Activated CD4-positive, alpha-beta T cell treated with anti-CD3 and anti-CD28 coated beads, Interleukin-2, Interleukin-6, amounts not matched to agents 100 ng/mL and 50 ng/mL, durations not matched to agents 16 hours and 8 hours (primary cell): ENCODE measurements at regions not wholly inside any gene's neighbourhood (a gene's known extent, or its start where the extent isn't known, plus 50 kb on each side); places are given as distances from the start of the nearest gene placed in this dataset.
A peak's percentile ranks its signal among the peaks of the same experiment; 100 is the strongest.

Source experiments
- DNase-seq: peaks from one replicate; pipeline ENCODE4 v3.0.0-alpha.2; 2020

- no peak for DNase-seq
These were observed 178.8 kb downstream of the ABHD5 start for GRCh38 chr3:43869491-43869890.

GRCh38 chr3:43870120-43870519 is 179.4 kb downstream of the ABHD5 start:
- no peak for DNase-seq

- no peak for DNase-seq
These were observed 180.3 kb downstream of the ABHD5 start for GRCh38 chr3:43870844-43871626.

GRCh38 chr3:43871627-43872245 is 181.0 kb downstream of the ABHD5 start:
- no peak for DNase-seq

GRCh38 chr3:43872301-43872700 is 181.6 kb downstream of the ABHD5 start:
- DNase-seq = no peak

GRCh38 chr3:43872901-43873300 is 182.2 kb downstream of the ABHD5 start:
- DNase-seq = no peak

GRCh38 chr3:43873723-43874122 is 183.0 kb downstream of the ABHD5 start:
- DNase-seq = no peak

GRCh38 chr3:43874290-43874689 is 183.6 kb downstream of the ABHD5 start:
- DNase-seq = no peak

- no peak for DNase-seq
These were observed 184.0 kb downstream of the ABHD5 start for GRCh38 chr3:43874731-43875130.

- no peak for DNase-seq
These were observed 185.9 kb downstream of the ABHD5 start for GRCh38 chr3:43876648-43877047.

GRCh38 chr3:43879166-43879565 is 188.4 kb downstream of the ABHD5 start:
- DNase-seq = no peak

- no peak for DNase-seq
These were observed 192.4 kb downstream of the ABHD5 start for GRCh38 chr3:43882976-43883680.

GRCh38 chr3:43883729-43884396 is 193.1 kb downstream of the ABHD5 start:
- DNase-seq = no peak

GRCh38 chr3:43884581-43884980 is 193.8 kb downstream of the ABHD5 start:
- DNase-seq = no peak

- no peak for DNase-seq
These were observed 195.3 kb downstream of the ABHD5 start for GRCh38 chr3:43885908-43886618.

- no peak for DNase-seq
These were observed 201.3 kb downstream of the ABHD5 start for GRCh38 chr3:43892061-43892460.

- DNase-seq = no peak
These were observed 201.8 kb downstream of the ABHD5 start for GRCh38 chr3:43892526-43892925.

- DNase-seq = no peak
These were observed 203.0 kb downstream of the ABHD5 start for GRCh38 chr3:43893727-43894126.

GRCh38 chr3:43894176-43895049 is 203.7 kb downstream of the ABHD5 start:
- DNase-seq = peak; percentile 44

GRCh38 chr3:43895573-43895972 is 204.8 kb downstream of the ABHD5 start:
- DNase-seq = no peak

- DNase-seq = no peak
These were observed 211.7 kb downstream of the ABHD5 start for GRCh38 chr3:43902415-43902814.

- no peak for DNase-seq
These were observed 214.4 kb downstream of the ABHD5 start for GRCh38 chr3:43905157-43905556.
